ENCODE measurements at regions not wholly inside any gene's neighbourhood (a gene's known extent, or its start where the extent isn't known, plus 50 kb on each side); places are given as distances from the start of the nearest gene placed in this dataset.
"Not testable (repeated sequence)": the region's sequence is repeated elsewhere in the genome, so short reads cannot be mapped to it uniquely, and the experiment has no call there.

- Histone ChIP-seq H3K4me1 (ENCODE audit: control insufficient read depth in 2 of 2, insufficient read depth in 2 of 2, low read length in 1 of 2) (no peaks in the 10 kb centered on the region), H3K27me3 (ENCODE audit: control insufficient read depth in 1 of 2, insufficient read depth in 2 of 2, low read length in 2 of 2) (no peaks in the 10 kb centered on the region), H3K4me3 (ENCODE audit: low read depth in 1 of 2, low read length in 2 of 2) (no peak overlapping the region), H3K27ac (ENCODE audit: low read depth in 2 of 2, low read length in 1 of 2) (no peak overlapping the region), H3K36me3 (ENCODE audit: control insufficient read depth in 2 of 2, insufficient read depth in 2 of 2, low read length in 1 of 2) (no peaks in the 10 kb centered on the region), H3K9me3 (ENCODE audit: control insufficient read depth in 2 of 2, insufficient read depth in 1 of 2, low read depth in 1 of 2, low read length in 1 of 2) (no peaks in the 10 kb centered on the region)
Measured at GRCh38 chr9:22643541-22643940, 196.9 kb downstream of the DMRTA1 start.

- WGBS, 2 donors = 33 to 45% methylated on average over 2 of the region's 2 CpGs
- no peaks in the 10 kb centered on the region for H3K36me3 ChIP-seq (ENCODE audit: control insufficient read depth in 2 of 2, insufficient read depth in 2 of 2, low read length in 1 of 2)
- H3K4me3 ChIP-seq (ENCODE audit: low read depth in 1 of 2, low read length in 2 of 2) = no peak overlapping the region
- no peaks in the 10 kb centered on the region for H3K4me1 ChIP-seq (ENCODE audit: control insufficient read depth in 2 of 2, insufficient read depth in 2 of 2, low read length in 1 of 2)
- H3K9me3 ChIP-seq (ENCODE audit: control insufficient read depth in 2 of 2, insufficient read depth in 1 of 2, low read depth in 1 of 2, low read length in 1 of 2) = no peaks in the 10 kb centered on the region
- no peak overlapping the region for H3K27ac ChIP-seq (ENCODE audit: low read depth in 2 of 2, low read length in 1 of 2)
- no peaks in the 10 kb centered on the region for H3K27me3 ChIP-seq (ENCODE audit: control insufficient read depth in 1 of 2, insufficient read depth in 2 of 2, low read length in 2 of 2)
Measured at GRCh38 chr9:22645893-22646292, 199.3 kb downstream of the DMRTA1 start.

DNA sequence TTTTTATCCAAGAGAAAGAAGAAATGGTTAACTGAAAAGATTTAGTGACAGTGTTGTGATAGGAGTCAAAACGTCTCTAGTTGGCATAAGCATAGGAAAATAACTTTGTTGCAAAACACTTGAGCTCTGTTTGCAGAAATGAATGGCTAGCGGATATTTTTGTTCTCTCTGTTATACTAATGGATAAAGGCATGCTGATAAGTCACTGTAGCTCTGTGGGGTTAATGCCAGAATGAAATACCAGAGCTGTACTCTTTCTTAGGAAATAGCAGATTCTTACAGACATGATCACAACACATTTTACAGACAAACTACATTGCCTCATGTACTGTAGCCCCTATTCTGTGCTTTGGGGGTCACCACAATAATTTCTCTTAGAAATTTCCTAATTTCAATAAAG lies 202.8 kb downstream of the DMRTA1 start:
- WGBS, 2 donors = 22 to 27% methylated on average over 2 of the region's 2 CpGs
- H3K27ac ChIP-seq (ENCODE audit: low read depth in 2 of 2, low read length in 1 of 2) = no peak overlapping the region

DNA sequence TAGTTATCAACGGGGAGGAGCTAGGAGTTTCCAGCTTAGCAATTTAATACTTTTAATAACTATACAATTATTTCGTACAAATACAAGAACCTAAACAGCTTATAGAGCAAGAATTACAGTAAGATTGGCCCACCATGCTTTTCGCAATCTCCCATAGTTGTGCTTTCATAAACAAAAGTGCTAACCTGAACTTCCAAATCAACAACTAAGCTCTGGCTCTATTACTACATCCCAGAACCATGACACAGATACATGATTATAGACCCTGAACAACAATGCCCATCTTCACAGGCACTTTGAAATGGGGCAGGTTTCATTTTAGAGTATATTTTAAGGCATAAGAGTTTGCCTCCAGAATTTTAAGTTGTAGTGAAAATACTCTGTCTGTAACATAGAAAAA lies 203.5 kb downstream of the DMRTA1 start:
- Histone ChIP-seq H3K27me3 (ENCODE audit: control insufficient read depth in 1 of 2, insufficient read depth in 2 of 2, low read length in 2 of 2) (no peaks in the 10 kb centered on the region), H3K4me1 (ENCODE audit: control insufficient read depth in 2 of 2, insufficient read depth in 2 of 2, low read length in 1 of 2) (no peaks in the 10 kb centered on the region), H3K4me3 (ENCODE audit: low read depth in 1 of 2, low read length in 2 of 2) (no peak overlapping the region), H3K36me3 (ENCODE audit: control insufficient read depth in 2 of 2, insufficient read depth in 2 of 2, low read length in 1 of 2) (no peaks in the 10 kb centered on the region), H3K27ac (ENCODE audit: low read depth in 2 of 2, low read length in 1 of 2) (no peak overlapping the region), H3K9me3 (ENCODE audit: control insufficient read depth in 2 of 2, insufficient read depth in 1 of 2, low read depth in 1 of 2, low read length in 1 of 2) (no peaks in the 10 kb centered on the region)
- WGBS, 2 donors = 78 to 79% methylated on average over 3 of the region's 3 CpGs

More for the DNA sequence above, 202.8 kb downstream of the DMRTA1 start:
- no peak overlapping the region for H3K4me3 ChIP-seq (ENCODE audit: low read depth in 1 of 2, low read length in 2 of 2)
- no peaks in the 10 kb centered on the region for H3K27me3 ChIP-seq (ENCODE audit: control insufficient read depth in 1 of 2, insufficient read depth in 2 of 2, low read length in 2 of 2)
- H3K9me3 ChIP-seq (ENCODE audit: control insufficient read depth in 2 of 2, insufficient read depth in 1 of 2, low read depth in 1 of 2, low read length in 1 of 2) = no peaks in the 10 kb centered on the region
- H3K4me1 ChIP-seq (ENCODE audit: control insufficient read depth in 2 of 2, insufficient read depth in 2 of 2, low read length in 1 of 2) = no peaks in the 10 kb centered on the region
- no peaks in the 10 kb centered on the region for H3K36me3 ChIP-seq (ENCODE audit: control insufficient read depth in 2 of 2, insufficient read depth in 2 of 2, low read length in 1 of 2)

GRCh38 chr9:22650946-22651345 lies 204.3 kb downstream of the DMRTA1 start:
- Histone ChIP-seq H3K9me3 (ENCODE audit: control insufficient read depth in 2 of 2, insufficient read depth in 1 of 2, low read depth in 1 of 2, low read length in 1 of 2) (no peaks in the 10 kb centered on the region), H3K36me3 (ENCODE audit: control insufficient read depth in 2 of 2, insufficient read depth in 2 of 2, low read length in 1 of 2) (no peaks in the 10 kb centered on the region), H3K4me3 (ENCODE audit: low read depth in 1 of 2, low read length in 2 of 2) (no peak overlapping the region), H3K27ac (ENCODE audit: low read depth in 2 of 2, low read length in 1 of 2) (no peak overlapping the region), H3K27me3 (ENCODE audit: control insufficient read depth in 1 of 2, insufficient read depth in 2 of 2, low read length in 2 of 2) (no peaks in the 10 kb centered on the region), H3K4me1 (ENCODE audit: control insufficient read depth in 2 of 2, insufficient read depth in 2 of 2, low read length in 1 of 2) (no peaks in the 10 kb centered on the region)

DNA sequence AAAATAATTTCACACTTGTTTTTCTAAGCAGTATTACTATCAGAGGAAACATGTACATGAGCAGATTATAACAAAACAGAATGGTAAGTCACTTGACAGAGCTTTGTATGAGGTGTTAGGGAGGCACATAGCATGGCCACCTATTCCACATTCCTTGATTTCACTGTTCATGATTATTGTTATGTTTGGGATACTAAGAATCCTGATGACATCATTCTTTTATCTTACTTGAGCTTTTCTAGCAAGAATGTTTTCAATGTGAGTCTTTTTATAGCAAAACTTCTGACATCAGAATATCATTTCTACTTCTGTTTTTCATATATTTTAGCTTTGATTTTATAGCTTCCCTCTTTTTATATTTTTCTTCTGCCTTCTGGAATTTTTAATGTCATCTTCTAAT lies 208.2 kb downstream of the DMRTA1 start:
- no peaks in the 10 kb centered on the region for H3K36me3 ChIP-seq (ENCODE audit: control insufficient read depth in 2 of 2, insufficient read depth in 2 of 2, low read length in 1 of 2)
- H3K4me1 ChIP-seq (ENCODE audit: control insufficient read depth in 2 of 2, insufficient read depth in 2 of 2, low read length in 1 of 2) = no peaks in the 10 kb centered on the region
- no peaks in the 10 kb centered on the region for H3K9me3 ChIP-seq (ENCODE audit: control insufficient read depth in 2 of 2, insufficient read depth in 1 of 2, low read depth in 1 of 2, low read length in 1 of 2)
- no peak overlapping the region for H3K4me3 ChIP-seq (ENCODE audit: low read depth in 1 of 2, low read length in 2 of 2)
- no peaks in the 10 kb centered on the region for H3K27me3 ChIP-seq (ENCODE audit: control insufficient read depth in 1 of 2, insufficient read depth in 2 of 2, low read length in 2 of 2)
- H3K27ac ChIP-seq (ENCODE audit: low read depth in 2 of 2, low read length in 1 of 2) = no peak overlapping the region

GRCh38 chr9:22657713-22658112 lies 211.1 kb downstream of the DMRTA1 start:
- no peak overlapping the region for H3K27ac ChIP-seq (ENCODE audit: low read depth in 2 of 2, low read length in 1 of 2)
- no peaks in the 10 kb centered on the region for H3K4me1 ChIP-seq (ENCODE audit: control insufficient read depth in 2 of 2, insufficient read depth in 2 of 2, low read length in 1 of 2)
- H3K36me3 ChIP-seq (ENCODE audit: control insufficient read depth in 2 of 2, insufficient read depth in 2 of 2, low read length in 1 of 2) = no peaks in the 10 kb centered on the region
- H3K9me3 ChIP-seq (ENCODE audit: control insufficient read depth in 2 of 2, insufficient read depth in 1 of 2, low read depth in 1 of 2, low read length in 1 of 2) = no peaks in the 10 kb centered on the region
- no peak overlapping the region for H3K4me3 ChIP-seq (ENCODE audit: low read depth in 1 of 2, low read length in 2 of 2)
- no peaks in the 10 kb centered on the region for H3K27me3 ChIP-seq (ENCODE audit: control insufficient read depth in 1 of 2, insufficient read depth in 2 of 2, low read length in 2 of 2)
- 61 to 82% methylated on average over 1 of the region's 1 CpG for WGBS, 2 donors

DNA sequence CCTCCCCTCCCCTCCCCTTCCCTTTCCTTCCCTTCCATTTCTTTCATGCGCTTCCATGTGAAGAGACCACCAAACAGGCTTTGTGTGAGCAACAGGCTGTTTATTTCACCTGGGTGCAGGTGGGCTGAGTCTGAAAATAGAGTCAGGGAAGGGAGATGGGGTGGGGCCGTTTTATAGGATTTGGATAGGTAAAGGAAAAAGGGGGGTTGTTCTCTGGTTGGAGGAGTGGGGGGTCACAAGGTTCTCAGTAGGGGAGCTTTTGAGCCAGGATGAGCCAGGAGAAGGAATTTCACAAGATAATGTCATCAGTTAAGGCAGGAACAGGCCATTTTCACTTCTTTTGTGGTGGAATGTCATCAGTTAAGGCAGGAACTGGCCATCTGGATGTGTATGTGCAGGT lies 211.9 kb downstream of the DMRTA1 start:
- not testable (repeated sequence) for H3K9me3 ChIP-seq (ENCODE audit: control insufficient read depth in 2 of 2, insufficient read depth in 1 of 2, low read depth in 1 of 2, low read length in 1 of 2); H3K27me3 ChIP-seq (ENCODE audit: control insufficient read depth in 1 of 2, insufficient read depth in 2 of 2, low read length in 2 of 2); H3K4me1 ChIP-seq (ENCODE audit: control insufficient read depth in 2 of 2, insufficient read depth in 2 of 2, low read length in 1 of 2); H3K4me3 ChIP-seq (ENCODE audit: low read depth in 1 of 2, low read length in 2 of 2); H3K36me3 ChIP-seq (ENCODE audit: control insufficient read depth in 2 of 2, insufficient read depth in 2 of 2, low read length in 1 of 2); H3K27ac ChIP-seq (ENCODE audit: low read depth in 2 of 2, low read length in 1 of 2)
- WGBS, 2 donors = 66 to 74% methylated on average over 2 of the region's 2 CpGs

DNA sequence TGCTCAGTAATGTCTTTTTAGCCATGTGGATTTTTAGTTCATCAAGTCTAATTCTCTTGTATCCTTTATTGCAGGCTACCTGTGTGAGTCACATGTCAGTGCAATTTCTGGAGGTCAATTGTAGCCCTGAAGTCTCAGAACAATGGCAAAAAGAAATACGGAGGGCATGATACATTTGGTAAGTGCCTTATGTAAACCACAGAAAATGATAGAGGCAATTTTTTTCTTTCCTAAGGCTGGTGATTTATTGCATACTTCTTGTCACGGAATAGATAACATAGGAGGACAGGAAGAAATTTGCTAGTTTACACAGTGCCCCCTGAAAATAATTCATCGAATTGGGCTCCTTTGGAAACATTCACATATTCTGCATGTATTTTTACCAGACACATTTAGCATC lies 235.9 kb downstream of the DMRTA1 start:
- 39 to 44% methylated on average over 3 of the region's 3 CpGs for WGBS, 2 donors
- Histone ChIP-seq H3K4me3 (ENCODE audit: low read depth in 1 of 2, low read length in 2 of 2) (no peak overlapping the region), H3K27me3 (ENCODE audit: control insufficient read depth in 1 of 2, insufficient read depth in 2 of 2, low read length in 2 of 2) (no peaks in the 10 kb centered on the region)

GRCh38 chr9:22682961-22683699 lies 236.5 kb downstream of the DMRTA1 start:
- WGBS, 2 donors = 31 to 32% methylated on average over 4 of the region's 4 CpGs
- Histone ChIP-seq H3K9me3 (ENCODE audit: control insufficient read depth in 2 of 2, insufficient read depth in 1 of 2, low read depth in 1 of 2, low read length in 1 of 2) (no peaks in the 10 kb centered on the region), H3K36me3 (ENCODE audit: control insufficient read depth in 2 of 2, insufficient read depth in 2 of 2, low read length in 1 of 2) (no peaks in the 10 kb centered on the region), H3K27me3 (ENCODE audit: control insufficient read depth in 1 of 2, insufficient read depth in 2 of 2, low read length in 2 of 2) (no peaks in the 10 kb centered on the region), H3K4me3 (ENCODE audit: low read depth in 1 of 2, low read length in 2 of 2) (no peak overlapping the region), H3K4me1 (ENCODE audit: control insufficient read depth in 2 of 2, insufficient read depth in 2 of 2, low read length in 1 of 2) (no peaks in the 10 kb centered on the region), H3K27ac (ENCODE audit: low read depth in 2 of 2, low read length in 1 of 2) (no peak overlapping the region)

More for the DNA sequence above, 235.9 kb downstream of the DMRTA1 start:
- no peaks in the 10 kb centered on the region for H3K36me3 ChIP-seq (ENCODE audit: control insufficient read depth in 2 of 2, insufficient read depth in 2 of 2, low read length in 1 of 2)
- H3K27ac ChIP-seq (ENCODE audit: low read depth in 2 of 2, low read length in 1 of 2) = no peak overlapping the region
- H3K9me3 ChIP-seq (ENCODE audit: control insufficient read depth in 2 of 2, insufficient read depth in 1 of 2, low read depth in 1 of 2, low read length in 1 of 2) = no peaks in the 10 kb centered on the region
- no peaks in the 10 kb centered on the region for H3K4me1 ChIP-seq (ENCODE audit: control insufficient read depth in 2 of 2, insufficient read depth in 2 of 2, low read length in 1 of 2)
